Thyroid gland (tissue), 4 donors: ENCODE measurements at regions not wholly inside any gene's neighbourhood (a gene's known extent, or its start where the extent isn't known, plus 50 kb on each side); places are given as distances from the start of the nearest gene placed in this dataset.

Experiments
- DNase-seq, 2 donors: peaks; one replicate each; pipeline ENCODE4 v3.0.0-alpha.2; 2019
- H3K27ac ChIP-seq, 3 donors: fragments of 200-600 bp; sonication (generic); 1 replicate in 2 of 3; 2 replicates in 1 of 3; pipeline ENCODE4 v1.5.1; 2016 to 2019; ENCODE audit warnings: mild to moderate bottlenecking in 1 of 3, moderate library complexity in 1 of 3
- H3K27me3 ChIP-seq: fragments of 200-600 bp; sonication (generic); one replicate; pipeline ENCODE4 v1.5.1; 2019
- H3K36me3 ChIP-seq, 2 donors: fragments of 200-600 bp; sonication (generic); one replicate each; pipeline ENCODE4 v1.5.1; 2016 to 2019
- H3K4me1 ChIP-seq, 2 donors: fragments of 200-600 bp; sonication (generic); one replicate each; pipeline ENCODE4 v1.5.1; 2017 to 2019
- H3K4me3 ChIP-seq, 3 donors: fragments of 200-600 bp; sonication (generic); replicated peaks in 1 of 3; 1 replicate in 2 of 3; 2 replicates in 1 of 3; pipeline ENCODE4 v1.5.1; 2016; ENCODE audit warnings: mild to moderate bottlenecking in 1 of 3
- H3K9me3 ChIP-seq: fragments of 200-600 bp; sonication (generic); one replicate; pipeline ENCODE4 v1.5.1; 2017
- POLR2A ChIP-seq, 2 donors: fragments of 450-650 bp; IDR thresholded peaks; one replicate each; pipeline ENCODE4 v1.6.1; 2017; ENCODE audit warnings: antibody characterized with exemption in 2 of 2, mild to moderate bottlenecking in 2 of 2, moderate library complexity in 1 of 2
- WGBS, 2 donors: methylation state at CpG; one replicate each; pipeline ENCODE4 v1.1.5; 2017; 5-methylcytosine and 5-hydroxymethylcytosine counted together
- intact Hi-C: fragments of 100-400 bp; cut with DNase I; formaldehyde crosslinking; loops from one replicate; pipeline ENCODE4 v1.15.1; 2023
- TF ChIP-seq, protein P1 (sequence below), 6 experiments: fragments of 200-600 bp in 3 of 6; fragments of 450-650 bp in 3 of 6; sonication (generic) in 3 of 6; IDR thresholded peaks; one replicate each; pipeline ENCODE4 v1.5.1; 2016 to 2019; ENCODE audit warnings: antibody characterized with exemption in 6 of 6, mild to moderate bottlenecking in 2 of 6, inconsistent platforms in 1 of 6, moderate library complexity in 1 of 6

DNA sequence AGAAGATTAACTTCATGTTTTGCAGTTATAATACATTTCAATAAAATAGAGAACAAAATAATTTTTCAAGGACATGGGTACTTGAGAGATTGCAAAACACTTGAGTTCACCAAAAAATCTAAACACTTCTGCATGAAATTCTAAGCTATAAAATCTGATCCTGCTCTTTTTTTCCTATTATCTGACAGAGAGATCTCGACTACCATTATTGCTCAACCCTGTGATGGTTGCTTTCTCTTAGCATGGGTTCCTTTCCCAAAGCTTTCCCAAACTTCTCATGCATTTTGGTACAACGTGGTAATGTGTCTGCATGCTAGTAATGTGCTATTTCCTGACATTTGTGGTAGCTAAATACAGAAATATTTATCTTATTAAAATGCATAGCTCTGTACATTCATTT is 1243.1 kb upstream of the ADGRB3 start:
- no peak for DNase-seq
- Histone ChIP-seq H3K36me3 (no peaks in the 10 kb centered on the region), H3K27ac (no peak overlapping the region), H3K4me3 (no peak overlapping the region), H3K9me3 (no peaks in the 10 kb centered on the region), H3K27me3 (no peaks in the 10 kb centered on the region), H3K4me1 (no peaks in the 10 kb centered on the region)
- intact Hi-C loops: no loop called here
- 54 to 63% methylated on average over 2 of the region's 2 CpGs for WGBS, 2 donors
- TF ChIP-seq, protein P1, sequence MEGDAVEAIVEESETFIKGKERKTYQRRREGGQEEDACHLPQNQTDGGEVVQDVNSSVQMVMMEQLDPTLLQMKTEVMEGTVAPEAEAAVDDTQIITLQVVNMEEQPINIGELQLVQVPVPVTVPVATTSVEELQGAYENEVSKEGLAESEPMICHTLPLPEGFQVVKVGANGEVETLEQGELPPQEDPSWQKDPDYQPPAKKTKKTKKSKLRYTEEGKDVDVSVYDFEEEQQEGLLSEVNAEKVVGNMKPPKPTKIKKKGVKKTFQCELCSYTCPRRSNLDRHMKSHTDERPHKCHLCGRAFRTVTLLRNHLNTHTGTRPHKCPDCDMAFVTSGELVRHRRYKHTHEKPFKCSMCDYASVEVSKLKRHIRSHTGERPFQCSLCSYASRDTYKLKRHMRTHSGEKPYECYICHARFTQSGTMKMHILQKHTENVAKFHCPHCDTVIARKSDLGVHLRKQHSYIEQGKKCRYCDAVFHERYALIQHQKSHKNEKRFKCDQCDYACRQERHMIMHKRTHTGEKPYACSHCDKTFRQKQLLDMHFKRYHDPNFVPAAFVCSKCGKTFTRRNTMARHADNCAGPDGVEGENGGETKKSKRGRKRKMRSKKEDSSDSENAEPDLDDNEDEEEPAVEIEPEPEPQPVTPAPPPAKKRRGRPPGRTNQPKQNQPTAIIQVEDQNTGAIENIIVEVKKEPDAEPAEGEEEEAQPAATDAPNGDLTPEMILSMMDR (IDR thresholded peaks at IDR 0.05): no peak
- no peak for TF ChIP-seq POLR2A (IDR thresholded peaks at IDR 0.05)

DNA sequence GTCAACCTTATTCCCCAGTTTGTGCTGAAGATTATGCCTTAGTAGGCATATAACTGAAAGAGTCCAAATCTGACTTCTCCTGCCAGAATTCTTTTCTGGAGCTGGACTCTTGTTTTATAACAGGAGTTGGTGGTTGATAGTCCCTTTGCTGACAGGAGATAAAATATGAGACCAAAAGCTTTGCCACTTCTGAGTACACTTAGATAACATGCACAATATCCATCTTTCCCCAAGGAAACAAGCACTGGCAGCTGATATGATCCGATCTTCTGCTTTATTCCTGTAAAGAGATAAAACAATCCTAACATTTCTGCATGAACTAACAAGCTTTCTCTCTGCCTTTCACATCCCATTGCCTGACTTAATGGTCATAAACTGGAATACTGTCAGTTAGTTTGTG is 1265.4 kb upstream of the ADGRB3 start:
- TF ChIP-seq, protein P1 (IDR thresholded peaks at IDR 0.05): no peak
- TF ChIP-seq POLR2A (IDR thresholded peaks at IDR 0.05): no peak
- WGBS, 2 donors: 74 to 86% methylated on average over 1 of the region's 1 CpG

DNA sequence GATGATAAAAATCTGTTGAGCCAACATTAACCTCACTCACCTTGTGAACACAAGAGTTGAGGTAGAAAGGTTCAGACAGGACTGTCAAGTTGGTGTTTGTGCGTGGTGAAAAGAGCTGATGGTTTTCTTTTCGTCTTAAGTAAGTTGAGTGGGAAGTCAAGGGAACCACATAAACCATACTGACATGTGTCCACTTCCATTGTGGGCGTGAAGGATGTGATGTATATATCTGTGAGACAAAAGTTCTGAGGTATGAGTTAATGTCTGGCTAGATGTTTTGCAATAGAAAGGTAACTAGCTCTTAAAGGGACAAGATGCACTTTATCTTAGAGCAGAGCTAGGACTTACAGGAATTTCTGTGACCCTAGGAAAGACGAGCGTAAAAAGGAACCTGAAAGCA is 1272.1 kb upstream of the ADGRB3 start:
- H3K4me1 ChIP-seq: no peaks in the 10 kb centered on the region
- 77 to 84% methylated on average over 5 of the region's 5 CpGs for WGBS, 2 donors
- H3K4me3 ChIP-seq: no peak overlapping the region
- H3K9me3 ChIP-seq: no peaks in the 10 kb centered on the region
- H3K27ac ChIP-seq: no peak overlapping the region
- no peaks in the 10 kb centered on the region for H3K36me3 ChIP-seq
- no peaks in the 10 kb centered on the region for H3K27me3 ChIP-seq
- no peak for DNase-seq
- intact Hi-C loops: no loop called here
- TF ChIP-seq, protein P1 (IDR thresholded peaks at IDR 0.05): no peak
- no peak for TF ChIP-seq POLR2A (IDR thresholded peaks at IDR 0.05)

More for the DNA sequence above, 1265.4 kb upstream of the ADGRB3 start:
- no peaks in the 10 kb centered on the region for H3K4me1 ChIP-seq
- no peak for DNase-seq
- H3K27me3 ChIP-seq: no peaks in the 10 kb centered on the region
- H3K4me3 ChIP-seq: no peak overlapping the region
- no peaks in the 10 kb centered on the region for H3K36me3 ChIP-seq
- intact Hi-C loops: no loop called here
- no peak overlapping the region for H3K27ac ChIP-seq
- H3K9me3 ChIP-seq: no peaks in the 10 kb centered on the region

DNA sequence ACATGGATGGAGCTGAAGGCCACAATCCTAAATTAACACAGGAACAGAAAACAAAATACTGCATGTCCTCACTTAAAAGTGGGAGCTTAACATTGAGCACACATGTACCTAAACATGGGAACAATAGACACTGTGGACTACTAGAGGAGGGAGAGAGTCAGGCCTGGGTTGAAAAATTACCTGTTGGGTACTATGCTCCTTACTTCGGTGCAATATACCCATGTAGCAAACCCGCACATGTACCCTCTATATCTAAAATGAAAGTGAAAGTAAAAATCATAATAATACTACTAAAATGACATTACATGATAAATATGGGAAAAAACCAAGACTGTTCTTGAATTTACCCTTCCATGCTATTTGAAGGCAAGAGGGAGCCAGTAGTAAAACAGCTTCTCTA is 1273.8 kb upstream of the ADGRB3 start:
- Histone ChIP-seq H3K4me3 (no peak overlapping the region), H3K27me3 (no peaks in the 10 kb centered on the region), H3K4me1 (no peaks in the 10 kb centered on the region), H3K36me3 (no peaks in the 10 kb centered on the region), H3K27ac (no peak overlapping the region), H3K9me3 (no peaks in the 10 kb centered on the region)
- no peak for TF ChIP-seq POLR2A (IDR thresholded peaks at IDR 0.05)
- TF ChIP-seq, protein P1 (IDR thresholded peaks at IDR 0.05): no peak
- intact Hi-C loops: no loop called here
- DNase-seq: no peak
- WGBS, 2 donors: 89 to 95% methylated on average over 2 of the region's 2 CpGs

DNA sequence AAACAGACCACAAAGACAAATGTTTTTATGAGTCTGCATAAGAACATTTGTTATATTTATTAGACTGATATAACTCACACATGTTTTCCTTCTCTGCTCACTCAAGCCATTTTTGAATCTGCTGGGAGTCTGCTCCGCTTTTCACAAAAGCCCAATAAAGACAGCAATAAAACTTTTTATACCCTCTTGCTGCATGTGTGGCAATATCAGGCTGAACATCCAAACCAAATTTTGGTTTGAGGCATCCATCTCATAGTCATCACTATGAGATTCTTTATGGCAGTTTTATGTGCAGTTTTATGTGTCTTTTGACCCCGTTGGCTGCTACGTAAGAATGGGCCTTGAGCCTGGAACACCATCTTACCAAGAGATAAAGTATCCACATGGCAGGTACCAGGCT is 1276.8 kb upstream of the ADGRB3 start:
- whole genome bisulfite sequencing, 2 donors: 93 to 99% methylated on average over 3 of the region's 3 CpGs
- Histone ChIP-seq H3K4me1 (no peaks in the 10 kb centered on the region), H3K27ac (no peak overlapping the region), H3K9me3 (no peaks in the 10 kb centered on the region), H3K4me3 (no peak overlapping the region), H3K27me3 (no peaks in the 10 kb centered on the region), H3K36me3 (no peaks in the 10 kb centered on the region)
- no peak for TF ChIP-seq POLR2A (IDR thresholded peaks at IDR 0.05)
- TF ChIP-seq, protein P1 (IDR thresholded peaks at IDR 0.05): no peak
- no peak for DNase-seq
- intact Hi-C loops: no loop called here
